Astrocyte of the cerebellum (primary cell): ENCODE measurements at regions not wholly inside any gene's neighbourhood (a gene's known extent, or its start where the extent isn't known, plus 50 kb on each side); places are given as distances from the start of the nearest gene placed in this dataset.
A peak's percentile ranks its signal among the peaks of the same experiment; 100 is the strongest.

Experiments
- DNase-seq: peaks from one replicate; pipeline ENCODE4 v3.0.0-alpha.2; 2011; ENCODE audit warnings: low read depth
- H3K4me3 ChIP-seq: 2 replicates; pipeline ENCODE4 v1.5.1; 2011; ENCODE audit warnings: mild to moderate bottlenecking, low read depth, low read length, moderate library complexity
- in situ Hi-C: cut with HindIII; loops from 2 replicates; pipeline ENCODE4 v1.10.0; 2017; ENCODE audit warnings: low sequenced_read_pairs
- TF ChIP-seq, protein P1 (sequence below): IDR thresholded peaks from 2 replicates; pipeline ENCODE4 v1.5.1; 2012; ENCODE audit warnings: low read length, low read depth, moderate library complexity, mild to moderate bottlenecking; ENCODE audit errors: missing control alignments

DNA sequence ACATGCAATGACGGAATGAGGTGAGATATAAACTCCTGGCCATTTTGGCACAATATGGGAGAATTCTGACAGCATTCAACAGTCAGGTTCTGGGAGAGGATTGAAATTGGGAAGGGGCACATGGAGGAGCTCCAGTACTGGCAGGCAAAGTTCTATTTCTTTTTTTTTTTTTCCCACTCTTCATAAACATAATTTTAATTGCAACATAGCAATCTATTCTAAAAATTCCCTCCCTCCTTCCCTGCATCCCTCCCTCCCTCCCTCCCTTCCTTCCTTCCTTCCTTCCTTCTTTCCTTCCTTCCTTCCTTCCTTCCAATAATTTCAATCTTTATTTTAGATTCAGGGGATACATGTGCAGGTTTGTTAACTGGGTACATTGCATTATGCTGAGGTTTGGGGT, 93.2 kb downstream of the PTCSC3 start:
- in situ Hi-C loops, result no loop called here
- no peak for DNase-seq
- no peak overlapping the region for H3K4me3 ChIP-seq
- TF ChIP-seq, protein P1, sequence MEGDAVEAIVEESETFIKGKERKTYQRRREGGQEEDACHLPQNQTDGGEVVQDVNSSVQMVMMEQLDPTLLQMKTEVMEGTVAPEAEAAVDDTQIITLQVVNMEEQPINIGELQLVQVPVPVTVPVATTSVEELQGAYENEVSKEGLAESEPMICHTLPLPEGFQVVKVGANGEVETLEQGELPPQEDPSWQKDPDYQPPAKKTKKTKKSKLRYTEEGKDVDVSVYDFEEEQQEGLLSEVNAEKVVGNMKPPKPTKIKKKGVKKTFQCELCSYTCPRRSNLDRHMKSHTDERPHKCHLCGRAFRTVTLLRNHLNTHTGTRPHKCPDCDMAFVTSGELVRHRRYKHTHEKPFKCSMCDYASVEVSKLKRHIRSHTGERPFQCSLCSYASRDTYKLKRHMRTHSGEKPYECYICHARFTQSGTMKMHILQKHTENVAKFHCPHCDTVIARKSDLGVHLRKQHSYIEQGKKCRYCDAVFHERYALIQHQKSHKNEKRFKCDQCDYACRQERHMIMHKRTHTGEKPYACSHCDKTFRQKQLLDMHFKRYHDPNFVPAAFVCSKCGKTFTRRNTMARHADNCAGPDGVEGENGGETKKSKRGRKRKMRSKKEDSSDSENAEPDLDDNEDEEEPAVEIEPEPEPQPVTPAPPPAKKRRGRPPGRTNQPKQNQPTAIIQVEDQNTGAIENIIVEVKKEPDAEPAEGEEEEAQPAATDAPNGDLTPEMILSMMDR, result no peak

DNA sequence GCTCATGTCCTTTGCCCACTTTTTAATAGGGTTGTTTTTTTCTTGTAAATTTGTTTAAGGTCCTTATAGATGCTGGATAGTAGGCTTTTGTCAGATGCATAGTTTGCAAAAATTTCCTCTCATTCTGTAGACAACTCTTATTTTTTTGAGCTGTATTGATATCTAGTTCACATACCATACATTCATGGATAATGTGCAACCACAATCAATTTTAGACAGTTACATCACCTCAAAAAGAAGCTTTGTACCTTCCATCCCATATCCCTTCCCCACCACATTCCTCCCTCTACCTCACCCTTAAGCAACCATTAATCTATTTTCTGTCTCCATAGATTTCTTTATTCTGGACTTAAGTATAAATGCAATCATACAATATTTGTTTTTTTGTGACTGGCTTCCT, 98.4 kb downstream of the PTCSC3 start:
- no peak overlapping the region for H3K4me3 ChIP-seq
- TF ChIP-seq, protein P1, result no peak
- in situ Hi-C loops, result no loop called here
- no peak for DNase-seq

DNA sequence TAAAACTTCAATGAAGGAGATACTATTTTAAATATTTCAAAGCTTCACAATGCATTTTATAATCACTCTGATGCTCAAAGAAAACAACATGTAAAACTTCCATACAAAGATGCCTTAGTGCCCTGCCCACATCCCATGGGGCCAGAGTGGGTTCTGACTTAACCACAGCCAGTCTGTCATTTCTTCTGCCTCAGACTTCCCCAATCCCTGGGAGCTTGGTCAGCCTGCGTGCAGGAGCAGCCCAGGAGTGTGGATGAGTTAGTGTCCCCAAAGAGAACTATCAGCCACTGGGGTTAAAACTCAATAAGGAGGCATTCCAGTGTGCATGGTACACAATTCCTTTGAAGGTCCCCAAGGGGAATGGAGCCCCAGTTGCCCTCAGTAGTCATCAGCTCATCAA, 100.3 kb downstream of the PTCSC3 start:
- DNase-seq, result no peak
- H3K4me3 ChIP-seq, result no peak overlapping the region
- TF ChIP-seq, protein P1, result no peak
- in situ Hi-C loops, result no loop called here

DNA sequence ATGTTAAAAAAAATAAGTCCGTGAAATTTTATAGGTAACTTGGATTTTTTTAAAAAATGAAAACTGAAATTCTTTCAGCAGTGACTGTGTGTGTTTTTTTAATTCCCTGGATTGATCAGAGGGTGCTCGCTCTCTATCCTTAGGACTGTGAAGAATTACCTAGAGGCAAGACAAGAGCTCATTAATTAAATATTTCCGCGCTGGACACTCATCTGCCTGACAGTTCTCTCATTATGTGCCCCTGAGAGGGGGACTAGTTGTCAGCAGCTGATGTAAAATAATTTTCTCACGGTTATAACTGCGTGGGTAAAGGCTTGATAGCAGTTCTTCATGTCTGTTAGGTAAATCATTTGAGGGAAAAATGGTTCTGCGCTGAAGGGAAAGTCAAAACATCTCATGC, 101.3 kb downstream of the PTCSC3 start:
- DNase-seq, result no peak
- no peak overlapping the region for H3K4me3 ChIP-seq
- in situ Hi-C loops, result no loop called here
- TF ChIP-seq, protein P1, result no peak

DNA sequence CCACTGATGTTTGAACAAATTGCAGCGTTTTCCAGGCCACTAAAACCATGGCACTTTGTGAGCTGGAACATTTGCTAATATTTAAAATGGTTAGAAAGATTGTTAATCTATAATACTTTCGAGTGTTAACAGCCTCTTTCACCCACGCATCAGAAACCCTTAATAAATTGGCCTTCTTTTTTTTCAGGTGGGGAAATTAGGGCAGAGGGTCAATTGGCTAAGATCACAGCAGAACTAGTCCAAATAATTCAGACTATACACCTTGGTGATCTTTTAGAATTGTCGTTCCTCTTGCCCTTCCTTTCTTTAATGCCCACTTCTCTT, 105.8 kb downstream of the PTCSC3 start:
- TF ChIP-seq, protein P1, result no peak
- no peak for DNase-seq
- in situ Hi-C loops, result no loop called here
- no peak overlapping the region for H3K4me3 ChIP-seq

DNA sequence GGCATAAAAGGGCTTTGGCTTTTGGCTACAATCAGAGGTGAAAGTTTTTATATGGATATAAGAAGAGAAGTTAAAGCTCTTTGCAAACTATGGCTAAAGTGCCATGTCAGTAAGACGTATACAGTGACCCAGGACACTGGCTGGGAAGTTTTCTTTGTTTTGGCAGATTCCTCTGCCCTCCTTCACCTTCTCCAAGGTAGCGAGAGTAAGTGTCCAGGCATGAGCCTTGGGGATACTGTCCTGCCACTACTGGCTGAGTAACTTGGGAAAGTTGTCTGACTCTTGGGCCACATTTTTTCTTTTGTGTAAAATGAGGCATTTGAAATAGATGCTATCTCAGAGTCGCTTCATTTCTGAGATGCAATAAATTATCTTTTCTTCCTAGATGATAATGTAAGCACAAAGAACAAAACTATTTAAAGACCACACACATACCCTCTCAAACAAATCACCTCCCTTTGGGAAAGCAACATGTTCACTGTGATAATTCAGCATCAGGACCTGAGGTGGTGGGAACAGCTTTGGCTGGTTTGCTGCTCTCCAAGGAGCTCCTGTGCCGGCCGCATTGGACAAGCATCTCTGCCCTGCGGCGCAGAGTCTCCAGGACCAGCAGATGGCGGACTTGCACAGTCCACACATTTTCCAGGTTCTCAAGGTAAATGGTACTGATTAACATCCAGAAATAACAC, 106.3 kb downstream of the PTCSC3 start:
- H3K4me3 ChIP-seq, result no peak overlapping the region
- in situ Hi-C loops, result no loop called here
- TF ChIP-seq, protein P1, result peak; percentile 98
- DNase-seq, result peak; percentile 73
